GM13976 (cell line): ENCODE measurements at regions not wholly inside any gene's neighbourhood (a gene's known extent, or its start where the extent isn't known, plus 50 kb on each side); places are given as distances from the start of the nearest gene placed in this dataset.

ENCODE experiments used
- DNase-seq: peaks from one replicate; pipeline ENCODE4 v3.0.0; 2012; ENCODE audit warnings: low spot score
- in situ Hi-C: fragments of 300-500 bp; cut with MboI; formaldehyde crosslinking; loops from one replicate; pipeline ENCODE4 v1.12.0; 2022; ENCODE audit warnings: low sequenced_read_pairs, mixed read lengths, inconsistent platforms; ENCODE audit not compliant: unreplicated experiment
- TF ChIP-seq, protein P1 (sequence below): IDR thresholded peaks from 2 replicates; pipeline ENCODE4 v1.5.1; 2012; ENCODE audit warnings: borderline replicate concordance, mild to moderate bottlenecking; ENCODE audit not compliant: insufficient read depth; ENCODE audit errors: extremely low read depth, missing control alignments, control extremely low read depth

GRCh38 chr1:38242506-38242905, 195.9 kb upstream of the POU3F1 start:
- DNase-seq: no peak
- TF ChIP-seq, protein P1, sequence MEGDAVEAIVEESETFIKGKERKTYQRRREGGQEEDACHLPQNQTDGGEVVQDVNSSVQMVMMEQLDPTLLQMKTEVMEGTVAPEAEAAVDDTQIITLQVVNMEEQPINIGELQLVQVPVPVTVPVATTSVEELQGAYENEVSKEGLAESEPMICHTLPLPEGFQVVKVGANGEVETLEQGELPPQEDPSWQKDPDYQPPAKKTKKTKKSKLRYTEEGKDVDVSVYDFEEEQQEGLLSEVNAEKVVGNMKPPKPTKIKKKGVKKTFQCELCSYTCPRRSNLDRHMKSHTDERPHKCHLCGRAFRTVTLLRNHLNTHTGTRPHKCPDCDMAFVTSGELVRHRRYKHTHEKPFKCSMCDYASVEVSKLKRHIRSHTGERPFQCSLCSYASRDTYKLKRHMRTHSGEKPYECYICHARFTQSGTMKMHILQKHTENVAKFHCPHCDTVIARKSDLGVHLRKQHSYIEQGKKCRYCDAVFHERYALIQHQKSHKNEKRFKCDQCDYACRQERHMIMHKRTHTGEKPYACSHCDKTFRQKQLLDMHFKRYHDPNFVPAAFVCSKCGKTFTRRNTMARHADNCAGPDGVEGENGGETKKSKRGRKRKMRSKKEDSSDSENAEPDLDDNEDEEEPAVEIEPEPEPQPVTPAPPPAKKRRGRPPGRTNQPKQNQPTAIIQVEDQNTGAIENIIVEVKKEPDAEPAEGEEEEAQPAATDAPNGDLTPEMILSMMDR: no peak
- in situ Hi-C loops: no loop called here

DNA sequence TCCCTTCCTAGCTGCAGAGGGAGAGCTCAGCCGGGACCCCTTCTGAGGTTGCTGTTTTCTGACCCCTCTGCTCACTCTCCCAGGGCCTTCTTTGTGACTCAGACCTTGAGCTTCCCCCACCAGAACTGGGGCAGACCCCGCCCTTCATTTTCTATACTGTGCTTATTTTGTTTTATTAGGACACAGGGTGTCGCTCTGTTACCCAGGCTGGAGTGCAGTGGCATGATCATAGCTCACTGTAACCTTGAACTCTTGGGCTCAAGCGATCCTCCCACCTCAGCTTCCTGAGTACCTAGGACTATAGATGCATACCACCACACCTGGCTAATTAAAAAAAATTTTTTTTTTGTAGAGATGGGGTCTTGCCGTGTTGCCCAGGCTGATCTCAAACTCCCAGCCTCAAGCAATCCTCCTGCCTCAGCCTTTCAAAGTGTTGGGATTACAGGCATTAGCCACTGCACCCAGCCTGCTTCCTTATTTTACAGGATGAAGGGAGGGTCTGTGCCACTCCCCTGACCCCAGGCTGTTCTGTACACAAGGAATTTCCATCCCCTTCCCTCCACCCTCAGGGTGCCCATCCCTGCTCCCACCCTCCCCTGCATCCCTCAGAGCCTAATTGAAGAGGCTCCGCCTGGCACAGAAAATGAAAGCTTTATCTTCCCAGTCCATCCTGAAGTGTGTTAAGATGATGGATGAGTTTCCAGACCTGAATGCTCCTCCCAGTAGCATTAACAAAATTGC, 195.2 kb upstream of the POU3F1 start:
- TF ChIP-seq, protein P1: no peak
- DNase-seq: no peak
- in situ Hi-C loops: no loop called here

- TF ChIP-seq, protein P1: no peak
- in situ Hi-C loops: no loop called here
Measured at GRCh38 chr1:38240618-38241017, 194.0 kb upstream of the POU3F1 start.

DNA sequence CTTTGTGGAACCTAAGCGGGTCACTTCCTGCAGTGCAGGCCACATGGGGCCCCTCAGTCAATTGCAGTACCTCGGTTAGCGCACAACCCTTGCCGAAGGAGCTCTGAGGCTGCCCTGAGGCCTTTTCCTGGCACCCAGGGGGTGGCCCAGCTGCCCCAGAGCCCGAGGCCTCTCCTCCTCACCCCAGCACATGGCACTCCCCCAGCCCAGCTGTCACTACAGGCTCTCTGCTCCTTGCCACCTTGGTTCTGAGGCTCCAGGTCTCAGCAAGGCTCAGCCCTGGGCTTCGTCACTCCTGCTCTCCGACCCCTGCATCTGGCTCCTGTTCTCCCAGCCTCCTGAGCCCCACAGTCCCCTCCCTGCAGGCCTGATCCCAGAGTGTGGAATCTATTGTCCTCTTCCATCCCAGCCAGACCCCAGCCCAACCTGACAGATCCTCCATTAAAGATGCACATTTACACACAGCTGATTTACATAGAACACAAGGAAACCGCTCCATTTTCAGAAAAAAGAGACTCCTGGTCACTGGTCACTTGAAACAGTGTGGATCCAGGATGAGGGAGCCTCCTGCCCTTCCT, 192.8 kb upstream of the POU3F1 start:
- no peak for DNase-seq
- in situ Hi-C loops: no loop called here
- TF ChIP-seq, protein P1: no peak

More at GRCh38 chr1:38240618-38241017, 194.0 kb upstream of the POU3F1 start:
- DNase-seq: no peak

DNA sequence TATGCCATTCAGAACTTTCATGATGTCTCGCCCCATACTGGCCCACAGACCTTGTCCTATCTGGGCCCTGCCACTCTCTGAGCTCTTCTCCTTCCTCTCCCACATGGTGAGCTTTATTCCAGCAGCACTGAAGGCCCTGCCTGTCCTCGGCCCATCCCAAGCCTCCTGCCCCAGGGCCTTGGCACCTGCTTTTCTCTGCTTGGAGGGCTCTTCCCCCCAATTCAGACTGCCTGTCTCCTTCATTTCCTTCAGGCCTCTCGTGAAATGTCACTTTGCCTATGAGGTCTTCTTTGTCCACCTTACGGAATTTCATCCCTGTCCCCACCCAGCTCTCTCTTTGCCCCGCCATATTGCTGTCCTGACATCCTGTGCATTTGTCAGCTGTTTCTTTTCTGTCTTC, 191.7 kb upstream of the POU3F1 start:
- in situ Hi-C loops: no loop called here
- DNase-seq: no peak
- TF ChIP-seq, protein P1: no peak

GRCh38 chr1:38235705-38236104, 189.1 kb upstream of the POU3F1 start:
- TF ChIP-seq, protein P1: no peak
- DNase-seq: no peak
- in situ Hi-C loops: no loop called here
